Esophagus squamous epithelium (tissue), 5 donors: ENCODE measurements at regions not wholly inside any gene's neighbourhood (a gene's known extent, or its start where the extent isn't known, plus 50 kb on each side); places are given as distances from the start of the nearest gene placed in this dataset.

Experiments
- DNase-seq: peaks from one replicate; lab custom pipeline; 2025; lab: John Stamatoyannopoulos, UW
- H3K27ac ChIP-seq, 4 donors: fragments of 200-600 bp; sonication (generic); one replicate each; pipeline ENCODE4 v1.5.1; 2016 to 2019; ENCODE audit warnings: mild to moderate bottlenecking in 1 of 4
- H3K27me3 ChIP-seq, 4 donors: fragments of 200-600 bp; sonication (generic); 1 replicate in 3 of 4; 2 replicates in 1 of 4; pipeline versions ENCODE4 v1.5.1 to v1.6.0; 2017 to 2021; ENCODE audit warnings: antibody characterized with exemption in 1 of 4
- H3K36me3 ChIP-seq, 3 donors: fragments of 200-600 bp; sonication (generic); one replicate each; pipeline ENCODE4 v1.5.1; 2016 to 2019
- H3K4me1 ChIP-seq, 3 donors: fragments of 200-600 bp; sonication (generic); one replicate each; pipeline ENCODE4 v1.5.1; 2017 to 2019
- H3K4me3 ChIP-seq, 4 donors: fragments of 200-600 bp; sonication (generic); 1 replicate in 3 of 4; 2 replicates in 1 of 4; pipeline ENCODE4 v1.5.1; 2016 to 2019; ENCODE audit warnings: mild to moderate bottlenecking in 2 of 4, moderate library complexity in 1 of 4
- H3K9me3 ChIP-seq, 3 donors: fragments of 200-600 bp; sonication (generic); one replicate each; pipeline ENCODE4 v1.5.1; 2016 to 2019
- POLR2A ChIP-seq, 4 donors: fragments of 450-650 bp; IDR thresholded peaks; one replicate each; pipeline ENCODE4 v1.6.1; 2017; ENCODE audit warnings: antibody characterized with exemption in 4 of 4, mild to moderate bottlenecking in 4 of 4, moderate library complexity in 3 of 4
- WGBS, 2 donors: methylation state at CpG; one replicate each; pipeline ENCODE4 v1.1.5; 2018; 5-methylcytosine and 5-hydroxymethylcytosine counted together
- intact Hi-C: fragments of 100-400 bp; cut with DNase I; formaldehyde crosslinking; loops from one replicate; pipeline ENCODE4 v1.15.0; 2022
- TF ChIP-seq, protein P1 (sequence below), 6 experiments: fragments of 450-650 bp in 4 of 6; fragments of 200-600 bp in 2 of 6; sonication (generic) in 2 of 6; IDR thresholded peaks; one replicate each; pipeline ENCODE4 v1.5.1; 2016 to 2019; ENCODE audit warnings: antibody characterized with exemption in 6 of 6, mild to moderate bottlenecking in 4 of 6, moderate library complexity in 4 of 6
- donor health status: DM: yes; HTN: yes; CAD: no.

DNA sequence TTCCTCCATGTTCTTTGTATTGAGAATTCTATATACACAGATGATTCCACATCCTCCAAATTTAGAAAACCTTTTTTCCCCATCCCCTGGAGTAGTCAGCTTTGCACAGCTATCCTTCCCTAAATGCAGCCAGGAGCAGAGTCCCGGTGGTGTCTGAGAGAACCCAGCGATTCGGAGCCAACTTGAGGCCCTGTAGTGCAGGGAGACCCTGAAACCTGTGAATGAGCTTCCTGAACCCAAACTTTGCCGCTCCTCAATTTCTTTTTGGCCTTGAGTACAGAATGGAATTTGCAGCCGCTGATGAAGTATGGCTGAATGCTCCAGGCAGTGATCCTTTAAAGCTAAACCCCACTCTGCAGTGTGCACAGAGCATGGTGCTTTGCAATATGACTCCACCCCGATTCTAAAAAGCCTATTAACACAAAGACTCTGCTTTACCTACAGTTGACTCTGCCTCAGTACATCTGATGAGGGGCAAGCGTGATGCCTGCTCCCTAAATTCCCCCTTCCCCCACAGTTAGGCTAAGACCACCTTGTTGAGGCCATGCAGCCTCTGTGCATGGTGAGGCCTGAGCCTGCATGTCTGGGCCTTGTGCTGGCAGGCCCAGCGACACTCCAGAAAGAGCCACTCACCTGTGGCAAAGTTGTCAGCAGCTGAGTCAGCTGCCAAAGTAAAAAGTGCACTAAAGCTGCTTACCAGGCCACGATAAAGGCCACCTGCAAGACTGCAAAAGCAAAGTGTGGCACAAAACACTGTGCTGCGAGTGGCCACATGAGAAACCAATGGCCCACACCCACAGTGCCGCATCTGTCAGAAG, 82.1 kb downstream of the PLEKHG1 start:
- no peaks in the 10 kb centered on the region for H3K9me3 ChIP-seq
- H3K27ac ChIP-seq = peak overlapping the region in 3 of 4 donors; percentile 52 to 85 (median 63)
- intact Hi-C loops = loop anchor here (10.0 kb wide), 1 partner anchor 133 kb away; no protein-coding TSS in a partner anchor
- peaks cover 12 to 48% (median 18%) of the 10 kb centered on the region in 3 donors for H3K4me1 ChIP-seq
- no peak for DNase-seq
- 73 to 75% methylated on average over 5 to 10 of the region's 11 CpGs for WGBS, 2 donors
- no peaks in the 10 kb centered on the region for H3K36me3 ChIP-seq
- no peak for TF ChIP-seq POLR2A (IDR thresholded peaks at IDR 0.05)
- TF ChIP-seq, protein P1, sequence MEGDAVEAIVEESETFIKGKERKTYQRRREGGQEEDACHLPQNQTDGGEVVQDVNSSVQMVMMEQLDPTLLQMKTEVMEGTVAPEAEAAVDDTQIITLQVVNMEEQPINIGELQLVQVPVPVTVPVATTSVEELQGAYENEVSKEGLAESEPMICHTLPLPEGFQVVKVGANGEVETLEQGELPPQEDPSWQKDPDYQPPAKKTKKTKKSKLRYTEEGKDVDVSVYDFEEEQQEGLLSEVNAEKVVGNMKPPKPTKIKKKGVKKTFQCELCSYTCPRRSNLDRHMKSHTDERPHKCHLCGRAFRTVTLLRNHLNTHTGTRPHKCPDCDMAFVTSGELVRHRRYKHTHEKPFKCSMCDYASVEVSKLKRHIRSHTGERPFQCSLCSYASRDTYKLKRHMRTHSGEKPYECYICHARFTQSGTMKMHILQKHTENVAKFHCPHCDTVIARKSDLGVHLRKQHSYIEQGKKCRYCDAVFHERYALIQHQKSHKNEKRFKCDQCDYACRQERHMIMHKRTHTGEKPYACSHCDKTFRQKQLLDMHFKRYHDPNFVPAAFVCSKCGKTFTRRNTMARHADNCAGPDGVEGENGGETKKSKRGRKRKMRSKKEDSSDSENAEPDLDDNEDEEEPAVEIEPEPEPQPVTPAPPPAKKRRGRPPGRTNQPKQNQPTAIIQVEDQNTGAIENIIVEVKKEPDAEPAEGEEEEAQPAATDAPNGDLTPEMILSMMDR (IDR thresholded peaks at IDR 0.05) = no peak
- no peak overlapping the region for H3K4me3 ChIP-seq
- H3K27me3 ChIP-seq = no peaks in the 10 kb centered on the region

DNA sequence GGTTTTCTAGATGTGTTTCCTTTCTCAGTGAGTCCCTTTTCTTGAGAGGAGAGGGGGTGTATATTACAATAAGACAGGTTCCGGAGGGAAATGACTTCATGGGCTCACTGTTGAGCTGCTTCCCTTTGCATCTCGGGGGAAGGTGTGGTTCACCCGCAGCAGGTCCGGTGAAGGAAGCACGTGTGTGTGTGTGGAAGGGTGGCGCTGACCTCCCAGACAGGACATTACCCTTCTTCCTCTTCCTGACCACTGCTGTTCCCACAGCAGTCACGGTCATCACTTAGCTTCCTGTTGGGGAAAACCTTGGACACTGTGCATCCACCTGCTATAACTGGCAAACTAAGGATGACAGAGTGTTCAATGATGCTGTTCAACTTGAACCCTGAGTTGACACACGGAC, 83.6 kb downstream of the PLEKHG1 start:
- H3K36me3 ChIP-seq = no peaks in the 10 kb centered on the region
- H3K27me3 ChIP-seq = no peaks in the 10 kb centered on the region
- H3K4me1 ChIP-seq = peaks cover 12 to 61% (median 25%) of the 10 kb centered on the region in 3 donors
- intact Hi-C loops = loop anchor here (10.0 kb wide), 1 partner anchor 131 kb away; no protein-coding TSS in a partner anchor
- WGBS, 2 donors = 63 to 65% methylated on average over 8 of the region's 8 CpGs
- peak overlapping the region in 2 of 4 donors; percentile 1 to 36 for H3K4me3 ChIP-seq
- TF ChIP-seq POLR2A (IDR thresholded peaks at IDR 0.05) = peak in 1 of 4 donors; percentile 21
- TF ChIP-seq, protein P1 (IDR thresholded peaks at IDR 0.05) = no peak
- DNase-seq = no peak
- H3K9me3 ChIP-seq = no peaks in the 10 kb centered on the region
- H3K27ac ChIP-seq = peak overlapping the region; percentile 25 to 85 (median 63)

- peak overlapping the region in 1 of 4 donors; percentile 36 for H3K4me3 ChIP-seq
- no peak for TF ChIP-seq POLR2A (IDR thresholded peaks at IDR 0.05)
- TF ChIP-seq, protein P1 (IDR thresholded peaks at IDR 0.05) = no peak
- H3K36me3 ChIP-seq = no peaks in the 10 kb centered on the region
- no peaks in the 10 kb centered on the region for H3K9me3 ChIP-seq
- 82 to 91% methylated on average over 9 of the region's 9 CpGs for WGBS, 2 donors
- peak overlapping the region; percentile 25 to 85 (median 63) for H3K27ac ChIP-seq
- DNase-seq = no peak
- intact Hi-C loops = loop anchor here (10.0 kb wide), 1 partner anchor 131 kb away; no protein-coding TSS in a partner anchor
- H3K4me1 ChIP-seq = peaks cover 12 to 62% (median 27%) of the 10 kb centered on the region in 3 donors
- H3K27me3 ChIP-seq = no peaks in the 10 kb centered on the region
Observed at GRCh38 chr6:150684161-150684560, 84.5 kb downstream of the PLEKHG1 start.

DNA sequence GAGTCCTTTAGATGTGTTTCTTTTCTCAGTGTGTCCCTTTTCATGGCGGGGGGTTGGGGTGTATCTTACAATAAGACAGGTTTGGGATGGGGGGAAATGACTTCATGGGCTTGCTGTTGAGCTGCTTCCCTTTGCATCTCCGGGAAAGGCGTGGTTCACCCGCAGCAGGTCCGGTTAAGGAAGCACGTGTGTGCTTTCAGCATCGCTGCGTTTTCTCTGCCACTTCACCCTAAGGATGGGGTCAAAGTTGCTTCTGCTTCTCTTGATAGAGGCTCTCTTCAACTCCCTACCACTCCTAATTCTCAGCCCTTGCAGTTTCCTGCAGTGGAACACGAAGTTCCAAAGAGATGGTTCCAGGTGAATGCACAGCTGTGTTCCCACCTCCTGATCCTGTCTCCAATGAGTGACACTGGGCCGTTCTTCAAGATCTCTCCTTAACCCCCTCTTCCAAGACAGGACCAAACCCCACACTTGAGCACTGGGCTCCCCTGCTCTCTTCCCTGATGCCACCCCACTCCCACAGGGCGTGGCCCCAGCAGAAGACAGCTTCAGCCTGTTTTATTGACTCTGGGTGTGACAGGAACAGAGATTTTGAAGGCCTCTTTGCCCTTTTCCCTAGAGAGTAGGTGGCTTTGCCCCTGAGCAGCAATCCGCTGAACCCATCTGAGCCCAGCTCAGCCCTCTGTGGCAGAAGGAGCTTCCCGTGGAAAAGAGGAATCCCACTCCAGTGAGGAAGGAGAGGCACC, 85.2 kb downstream of the PLEKHG1 start:
- TF ChIP-seq, protein P1 (IDR thresholded peaks at IDR 0.05) = no peak
- TF ChIP-seq POLR2A (IDR thresholded peaks at IDR 0.05) = no peak
- 68 to 76% methylated on average over 10 to 12 of the region's 13 CpGs for WGBS, 2 donors
- no peak overlapping the region for H3K4me3 ChIP-seq
- no peaks in the 10 kb centered on the region for H3K36me3 ChIP-seq
- intact Hi-C loops = loop anchor here (10.0 kb wide), 1 partner anchor 130 kb away; no protein-coding TSS in a partner anchor
- DNase-seq = no peak
- no peaks in the 10 kb centered on the region for H3K9me3 ChIP-seq
- peaks cover 12 to 62% (median 27%) of the 10 kb centered on the region in 3 donors for H3K4me1 ChIP-seq
- H3K27ac ChIP-seq = peak overlapping the region in 3 of 4 donors; percentile 55 to 85 (median 71)
- H3K27me3 ChIP-seq = no peaks in the 10 kb centered on the region
